SK-N-SH treated with all-trans-retinoic acid at 6 μM for 48 hours (cell line): ENCODE measurements at regions not wholly inside any gene's neighbourhood (a gene's known extent, or its start where the extent isn't known, plus 50 kb on each side); places are given as distances from the start of the nearest gene placed in this dataset.

Experiments used
- ATAC-seq: fragments of 200-7000 bp; cut with Tn5 transposase; 3 replicates; pipeline ENCODE4 v1.9.1; 2020; ENCODE audit warnings: mild to moderate bottlenecking, moderate library complexity
- ARNTL ChIP-seq: fragments of 450-650 bp; formaldehyde crosslinking; IDR thresholded peaks from 2 replicates; pipeline ENCODE4 v1.5.0; 2020; ENCODE audit warnings: low read depth, mild to moderate bottlenecking, moderate library complexity, borderline replicate concordance
- BACH2 ChIP-seq: fragments of 250-450 bp; sonication (Bioruptor Pico); IDR thresholded peaks from 2 replicates; pipeline ENCODE4 v1.9.0; 2021; ENCODE audit warnings: mild to moderate bottlenecking, borderline replicate concordance
- GLIS3 ChIP-seq: fragments of 250-450 bp; sonication (Bioruptor Pico); IDR thresholded peaks from 2 replicates; pipeline ENCODE4 v1.5.0; 2020; ENCODE audit warnings: mild to moderate bottlenecking, moderate library complexity
- PPARA ChIP-seq: fragments of 250-450 bp; sonication (Bioruptor Pico); IDR thresholded peaks from 2 replicates; pipeline ENCODE4 v1.5.0; 2020; ENCODE audit warnings: mild to moderate bottlenecking, borderline replicate concordance
- RARB ChIP-seq: fragments of 250-450 bp; sonication (Bioruptor Pico); IDR thresholded peaks from 2 replicates; pipeline ENCODE4 v1.8.0; 2021; ENCODE audit warnings: mild to moderate bottlenecking, moderate library complexity
- SNAI2 ChIP-seq: fragments of 250-450 bp; sonication (Bioruptor Pico); IDR thresholded peaks from 2 replicates; pipeline ENCODE4 v1.5.0; 2020; ENCODE audit warnings: mild to moderate bottlenecking, moderate library complexity
- TCF4 ChIP-seq: fragments of 250-450 bp; sonication (Bioruptor Pico); IDR thresholded peaks from 2 replicates; pipeline ENCODE4 v1.8.0; 2021; ENCODE audit warnings: mild to moderate bottlenecking, moderate library complexity, borderline replicate concordance
- TOX ChIP-seq: fragments of 250-450 bp; sonication (Bioruptor Pico); IDR thresholded peaks from 2 replicates; pipeline ENCODE4 v1.8.0; 2021; ENCODE audit warnings: mild to moderate bottlenecking, moderate library complexity, borderline replicate concordance
- ZC3H10 ChIP-seq: fragments of 250-450 bp; sonication (Bioruptor Pico); IDR thresholded peaks from 2 replicates; pipeline ENCODE4 v1.5.1; 2021; ENCODE audit warnings: mild to moderate bottlenecking, moderate library complexity
- ZFP3 ChIP-seq: fragments of 250-450 bp; sonication (Bioruptor Pico); IDR thresholded peaks from 2 replicates; pipeline ENCODE4 v1.5.0; 2020; ENCODE audit warnings: mild to moderate bottlenecking, moderate library complexity
- ZNF565 ChIP-seq: fragments of 450-650 bp; formaldehyde crosslinking; conservative IDR thresholded peaks from 2 replicates; pipeline ENCODE4 v1.5.0; 2020; ENCODE audit warnings: low read depth, mild to moderate bottlenecking, moderate library complexity
- ZNF70 ChIP-seq: fragments of 450-650 bp; formaldehyde crosslinking; IDR thresholded peaks from 2 replicates; pipeline ENCODE4 v1.5.0; 2020; ENCODE audit warnings: mild to moderate bottlenecking, moderate library complexity
- ZNF8 ChIP-seq: fragments of 450-650 bp; formaldehyde crosslinking; IDR thresholded peaks from 2 replicates; pipeline ENCODE4 v1.5.0; 2020; ENCODE audit warnings: mild to moderate bottlenecking, moderate library complexity
- TF ChIP-seq, protein P1 (sequence below): fragments of 250-450 bp; sonication (Bioruptor Pico); IDR thresholded peaks from 2 replicates; pipeline ENCODE4 v1.8.0; 2021; ENCODE audit warnings: low read depth, mild to moderate bottlenecking, moderate library complexity, borderline replicate concordance
- TF ChIP-seq, protein P2 (sequence below): fragments of 250-450 bp; sonication (Bioruptor Pico); IDR thresholded peaks from 2 replicates; pipeline ENCODE4 v1.8.0; 2020; ENCODE audit warnings: mild to moderate bottlenecking, moderate library complexity, borderline replicate concordance
- TF ChIP-seq, protein P3 (sequence below): fragments of 250-450 bp; sonication (Bioruptor Pico); IDR thresholded peaks from 2 replicates; pipeline ENCODE4 v1.5.1; 2021; ENCODE audit warnings: mild to moderate bottlenecking, moderate library complexity
- TF ChIP-seq, protein P4 (sequence below): fragments of 250-450 bp; sonication (Bioruptor Pico); IDR thresholded peaks from 2 replicates; pipeline ENCODE4 v1.5.1; 2020; ENCODE audit warnings: low read depth, mild to moderate bottlenecking, moderate library complexity
- TF ChIP-seq, protein P5 (sequence below): fragments of 250-450 bp; sonication (Bioruptor Pico); IDR thresholded peaks from 2 replicates; pipeline ENCODE4 v1.5.0; 2020; ENCODE audit warnings: mild to moderate bottlenecking, moderate library complexity

DNA sequence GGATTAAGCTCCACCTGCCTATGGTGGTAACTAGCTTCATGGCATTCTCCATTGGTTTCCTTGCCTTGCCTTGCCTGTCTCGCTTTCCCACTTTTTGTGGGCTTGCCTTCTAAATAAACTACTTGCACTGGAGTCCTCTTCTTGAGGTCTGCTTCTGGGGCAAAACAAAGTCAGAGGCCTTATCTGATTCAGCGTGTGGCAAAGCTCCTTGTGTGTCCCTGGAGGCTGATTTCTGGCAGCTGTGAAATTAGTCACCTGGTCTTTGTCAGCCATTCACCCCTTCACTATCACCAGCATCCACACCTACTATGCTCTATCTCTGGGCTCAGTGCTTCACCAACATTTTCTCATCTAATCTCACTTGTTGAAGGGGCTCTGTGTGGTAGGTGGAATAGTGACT lies 176.2 kb downstream of the SEC61B start:
- TF ChIP-seq ZFP3 (CRISPR knock-in tag) (no peak), PPARA (CRISPR knock-in tag) (no peak), TCF4 (CRISPR knock-in tag) (no peak), ARNTL (CRISPR knock-in tag) (no peak), ZNF565 (no peak), TOX (CRISPR knock-in tag) (no peak), ZNF8 (no peak), SNAI2 (CRISPR knock-in tag) (no peak), RARB (CRISPR knock-in tag) (no peak), BACH2 (no peak), ZNF70 (CRISPR knock-in tag) (no peak), GLIS3 (CRISPR knock-in tag) (no peak)
- TF ChIP-seq, protein P1, sequence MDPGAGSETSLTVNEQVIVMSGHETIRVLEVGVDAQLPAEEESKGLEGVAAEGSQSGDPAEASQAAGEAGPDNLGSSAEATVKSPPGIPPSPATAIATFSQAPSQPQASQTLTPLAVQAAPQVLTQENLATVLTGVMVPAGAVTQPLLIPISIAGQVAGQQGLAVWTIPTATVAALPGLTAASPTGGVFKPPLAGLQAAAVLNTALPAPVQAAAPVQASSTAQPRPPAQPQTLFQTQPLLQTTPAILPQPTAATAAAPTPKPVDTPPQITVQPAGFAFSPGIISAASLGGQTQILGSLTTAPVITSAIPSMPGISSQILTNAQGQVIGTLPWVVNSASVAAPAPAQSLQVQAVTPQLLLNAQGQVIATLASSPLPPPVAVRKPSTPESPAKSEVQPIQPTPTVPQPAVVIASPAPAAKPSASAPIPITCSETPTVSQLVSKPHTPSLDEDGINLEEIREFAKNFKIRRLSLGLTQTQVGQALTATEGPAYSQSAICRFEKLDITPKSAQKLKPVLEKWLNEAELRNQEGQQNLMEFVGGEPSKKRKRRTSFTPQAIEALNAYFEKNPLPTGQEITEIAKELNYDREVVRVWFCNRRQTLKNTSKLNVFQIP, result no peak
- TF ChIP-seq, protein P2, sequence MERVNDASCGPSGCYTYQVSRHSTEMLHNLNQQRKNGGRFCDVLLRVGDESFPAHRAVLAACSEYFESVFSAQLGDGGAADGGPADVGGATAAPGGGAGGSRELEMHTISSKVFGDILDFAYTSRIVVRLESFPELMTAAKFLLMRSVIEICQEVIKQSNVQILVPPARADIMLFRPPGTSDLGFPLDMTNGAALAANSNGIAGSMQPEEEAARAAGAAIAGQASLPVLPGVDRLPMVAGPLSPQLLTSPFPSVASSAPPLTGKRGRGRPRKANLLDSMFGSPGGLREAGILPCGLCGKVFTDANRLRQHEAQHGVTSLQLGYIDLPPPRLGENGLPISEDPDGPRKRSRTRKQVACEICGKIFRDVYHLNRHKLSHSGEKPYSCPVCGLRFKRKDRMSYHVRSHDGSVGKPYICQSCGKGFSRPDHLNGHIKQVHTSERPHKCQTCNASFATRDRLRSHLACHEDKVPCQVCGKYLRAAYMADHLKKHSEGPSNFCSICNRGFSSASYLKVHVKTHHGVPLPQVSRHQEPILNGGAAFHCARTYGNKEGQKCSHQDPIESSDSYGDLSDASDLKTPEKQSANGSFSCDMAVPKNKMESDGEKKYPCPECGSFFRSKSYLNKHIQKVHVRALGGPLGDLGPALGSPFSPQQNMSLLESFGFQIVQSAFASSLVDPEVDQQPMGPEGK (CRISPR knock-in tag), result no peak
- TF ChIP-seq, protein P3, sequence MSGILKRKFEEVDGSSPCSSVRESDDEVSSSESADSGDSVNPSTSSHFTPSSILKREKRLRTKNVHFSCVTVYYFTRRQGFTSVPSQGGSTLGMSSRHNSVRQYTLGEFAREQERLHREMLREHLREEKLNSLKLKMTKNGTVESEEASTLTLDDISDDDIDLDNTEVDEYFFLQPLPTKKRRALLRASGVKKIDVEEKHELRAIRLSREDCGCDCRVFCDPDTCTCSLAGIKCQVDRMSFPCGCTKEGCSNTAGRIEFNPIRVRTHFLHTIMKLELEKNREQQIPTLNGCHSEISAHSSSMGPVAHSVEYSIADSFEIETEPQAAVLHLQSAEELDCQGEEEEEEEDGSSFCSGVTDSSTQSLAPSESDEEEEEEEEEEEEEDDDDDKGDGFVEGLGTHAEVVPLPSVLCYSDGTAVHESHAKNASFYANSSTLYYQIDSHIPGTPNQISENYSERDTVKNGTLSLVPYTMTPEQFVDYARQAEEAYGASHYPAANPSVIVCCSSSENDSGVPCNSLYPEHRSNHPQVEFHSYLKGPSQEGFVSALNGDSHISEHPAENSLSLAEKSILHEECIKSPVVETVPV (CRISPR knock-in tag), result no peak
- TF ChIP-seq, protein P4, sequence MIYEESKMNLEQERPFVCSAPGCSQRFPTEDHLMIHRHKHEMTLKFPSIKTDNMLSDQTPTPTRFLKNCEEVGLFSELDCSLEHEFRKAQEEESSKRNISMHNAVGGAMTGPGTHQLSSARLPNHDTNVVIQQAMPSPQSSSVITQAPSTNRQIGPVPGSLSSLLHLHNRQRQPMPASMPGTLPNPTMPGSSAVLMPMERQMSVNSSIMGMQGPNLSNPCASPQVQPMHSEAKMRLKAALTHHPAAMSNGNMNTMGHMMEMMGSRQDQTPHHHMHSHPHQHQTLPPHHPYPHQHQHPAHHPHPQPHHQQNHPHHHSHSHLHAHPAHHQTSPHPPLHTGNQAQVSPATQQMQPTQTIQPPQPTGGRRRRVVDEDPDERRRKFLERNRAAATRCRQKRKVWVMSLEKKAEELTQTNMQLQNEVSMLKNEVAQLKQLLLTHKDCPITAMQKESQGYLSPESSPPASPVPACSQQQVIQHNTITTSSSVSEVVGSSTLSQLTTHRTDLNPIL (CRISPR knock-in tag), result no peak
- TF ChIP-seq, protein P5, sequence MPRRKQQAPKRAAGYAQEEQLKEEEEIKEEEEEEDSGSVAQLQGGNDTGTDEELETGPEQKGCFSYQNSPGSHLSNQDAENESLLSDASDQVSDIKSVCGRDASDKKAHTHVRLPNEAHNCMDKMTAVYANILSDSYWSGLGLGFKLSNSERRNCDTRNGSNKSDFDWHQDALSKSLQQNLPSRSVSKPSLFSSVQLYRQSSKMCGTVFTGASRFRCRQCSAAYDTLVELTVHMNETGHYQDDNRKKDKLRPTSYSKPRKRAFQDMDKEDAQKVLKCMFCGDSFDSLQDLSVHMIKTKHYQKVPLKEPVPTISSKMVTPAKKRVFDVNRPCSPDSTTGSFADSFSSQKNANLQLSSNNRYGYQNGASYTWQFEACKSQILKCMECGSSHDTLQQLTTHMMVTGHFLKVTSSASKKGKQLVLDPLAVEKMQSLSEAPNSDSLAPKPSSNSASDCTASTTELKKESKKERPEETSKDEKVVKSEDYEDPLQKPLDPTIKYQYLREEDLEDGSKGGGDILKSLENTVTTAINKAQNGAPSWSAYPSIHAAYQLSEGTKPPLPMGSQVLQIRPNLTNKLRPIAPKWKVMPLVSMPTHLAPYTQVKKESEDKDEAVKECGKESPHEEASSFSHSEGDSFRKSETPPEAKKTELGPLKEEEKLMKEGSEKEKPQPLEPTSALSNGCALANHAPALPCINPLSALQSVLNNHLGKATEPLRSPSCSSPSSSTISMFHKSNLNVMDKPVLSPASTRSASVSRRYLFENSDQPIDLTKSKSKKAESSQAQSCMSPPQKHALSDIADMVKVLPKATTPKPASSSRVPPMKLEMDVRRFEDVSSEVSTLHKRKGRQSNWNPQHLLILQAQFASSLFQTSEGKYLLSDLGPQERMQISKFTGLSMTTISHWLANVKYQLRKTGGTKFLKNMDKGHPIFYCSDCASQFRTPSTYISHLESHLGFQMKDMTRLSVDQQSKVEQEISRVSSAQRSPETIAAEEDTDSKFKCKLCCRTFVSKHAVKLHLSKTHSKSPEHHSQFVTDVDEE, result no peak
- ATAC-seq, result no peak

DNA sequence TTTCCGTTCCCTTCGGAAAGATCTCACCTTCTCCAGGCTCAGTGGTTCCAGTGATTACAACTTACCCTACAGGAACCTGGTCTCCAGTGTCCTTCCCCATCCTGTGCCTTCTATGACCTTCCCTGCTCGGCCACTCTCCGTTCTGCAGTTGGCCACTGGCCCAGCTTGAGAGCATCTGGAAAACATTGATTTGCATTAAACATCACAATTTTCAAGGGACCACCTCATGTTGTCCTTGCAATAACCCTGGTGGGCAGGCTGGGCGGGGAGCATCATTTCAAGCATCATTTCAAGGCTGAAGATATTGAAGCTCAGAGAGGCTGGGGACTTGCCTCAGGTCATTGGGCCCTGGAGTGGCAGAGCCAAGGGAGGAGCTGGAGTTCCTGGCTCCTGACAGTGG lies 177.4 kb downstream of the SEC61B start:
- peak; percentile 38; the same call in 1 of the 3 replicates for ATAC-seq
- TF ChIP-seq PPARA (CRISPR knock-in tag) (no peak), TCF4 (CRISPR knock-in tag) (peak; percentile 73), ZNF8 (peak; percentile 7; the same call in 1 of the 2 replicates), GLIS3 (CRISPR knock-in tag) (no peak), BACH2 (no peak)
- TF ChIP-seq, protein P2 (CRISPR knock-in tag), result no peak

DNA sequence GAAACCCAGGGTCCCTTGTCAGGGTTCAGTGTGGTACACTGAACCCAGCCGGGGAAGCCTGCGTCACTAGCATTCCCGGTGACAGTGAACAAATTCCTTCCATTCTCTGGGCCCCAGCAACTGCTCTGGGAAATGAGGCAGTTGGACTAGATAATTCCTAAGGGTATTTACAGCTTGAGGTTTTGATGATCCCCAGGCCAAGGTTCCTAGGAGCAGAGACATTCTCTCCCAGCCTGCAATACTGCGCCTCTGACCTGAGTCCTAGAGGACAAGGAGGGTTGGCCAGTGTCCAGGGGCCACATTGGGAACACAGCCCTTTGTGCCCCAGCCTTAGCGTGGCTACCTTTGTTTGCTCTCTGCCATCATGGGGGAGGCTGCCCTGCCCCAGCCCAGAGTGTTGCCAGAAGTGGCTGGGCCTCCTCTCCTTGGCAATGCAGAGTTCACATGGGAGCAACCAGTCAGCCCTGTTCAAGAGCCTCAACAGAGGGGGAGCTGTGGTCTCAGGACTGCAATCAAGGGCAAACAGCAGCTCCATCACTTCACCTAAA lies 178.2 kb downstream of the SEC61B start:
- peak; percentile 43; the same call in 2 of the 3 replicates for ATAC-seq

More for the DNA sequence above, 178.2 kb downstream of the SEC61B start:
- TF ChIP-seq, protein P5, result peak; percentile 10; the same call in 1 of the 2 replicates
- TF ChIP-seq ZC3H10 (CRISPR knock-in tag), result no peak
